OCI-LY7 (cell line): ENCODE measurements at regions not wholly inside any gene's neighbourhood (a gene's known extent, or its start where the extent isn't known, plus 50 kb on each side); places are given as distances from the start of the nearest gene placed in this dataset.

ENCODE experiments used
- EZH2phosphoT487 ChIP-seq: fragments of 200-600 bp; sonication (generic); IDR thresholded peaks from 2 replicates; pipeline ENCODE4 v1.6.1; 2018; ENCODE audit warnings: low read depth, borderline replicate concordance, mild to moderate bottlenecking, mixed run types, antibody characterized with exemption, low read length, moderate library complexity, mixed read lengths
- TF ChIP-seq, protein P1 (sequence below): fragments of 200-600 bp; sonication (generic); conservative IDR thresholded peaks from 2 replicates; pipeline ENCODE4 v1.5.1; 2014; ENCODE audit warnings: mild to moderate bottlenecking, antibody characterized with exemption, low read length, moderate library complexity, mixed read lengths

DNA sequence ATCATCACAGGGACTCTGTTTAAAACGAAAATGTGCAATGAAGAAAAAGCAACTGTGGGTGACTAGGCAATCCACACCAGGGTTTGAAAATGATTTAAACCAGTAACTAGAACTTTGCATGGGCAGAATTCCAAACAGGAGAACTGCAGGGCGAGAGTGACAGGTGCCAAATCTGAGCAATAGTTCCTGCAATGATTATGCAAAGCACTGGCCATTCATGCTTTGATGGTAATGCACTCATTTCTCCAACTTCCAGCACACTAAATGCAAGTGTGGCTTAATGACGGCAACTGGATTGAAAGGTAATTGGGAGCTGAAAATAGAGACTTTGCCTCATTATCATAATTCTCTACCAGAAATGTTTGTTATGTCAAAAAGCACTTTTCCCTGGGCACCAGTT is 140.5 kb upstream of the TMCC3 start:
- no peak for TF ChIP-seq EZH2phosphoT487
- TF ChIP-seq, protein P1, sequence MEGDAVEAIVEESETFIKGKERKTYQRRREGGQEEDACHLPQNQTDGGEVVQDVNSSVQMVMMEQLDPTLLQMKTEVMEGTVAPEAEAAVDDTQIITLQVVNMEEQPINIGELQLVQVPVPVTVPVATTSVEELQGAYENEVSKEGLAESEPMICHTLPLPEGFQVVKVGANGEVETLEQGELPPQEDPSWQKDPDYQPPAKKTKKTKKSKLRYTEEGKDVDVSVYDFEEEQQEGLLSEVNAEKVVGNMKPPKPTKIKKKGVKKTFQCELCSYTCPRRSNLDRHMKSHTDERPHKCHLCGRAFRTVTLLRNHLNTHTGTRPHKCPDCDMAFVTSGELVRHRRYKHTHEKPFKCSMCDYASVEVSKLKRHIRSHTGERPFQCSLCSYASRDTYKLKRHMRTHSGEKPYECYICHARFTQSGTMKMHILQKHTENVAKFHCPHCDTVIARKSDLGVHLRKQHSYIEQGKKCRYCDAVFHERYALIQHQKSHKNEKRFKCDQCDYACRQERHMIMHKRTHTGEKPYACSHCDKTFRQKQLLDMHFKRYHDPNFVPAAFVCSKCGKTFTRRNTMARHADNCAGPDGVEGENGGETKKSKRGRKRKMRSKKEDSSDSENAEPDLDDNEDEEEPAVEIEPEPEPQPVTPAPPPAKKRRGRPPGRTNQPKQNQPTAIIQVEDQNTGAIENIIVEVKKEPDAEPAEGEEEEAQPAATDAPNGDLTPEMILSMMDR: no peak
